Ascending aorta (tissue), 2 donors: ENCODE measurements at regions not wholly inside any gene's neighbourhood (a gene's known extent, or its start where the extent isn't known, plus 50 kb on each side); places are given as distances from the start of the nearest gene placed in this dataset.

Experiments used
- DNase-seq, 2 donors: peaks; one replicate each; pipeline ENCODE4 v3.0.0-alpha.2; 2019; ENCODE audit warnings: low spot score in 2 of 2
- H3K27ac ChIP-seq, 2 donors: fragments of 200-600 bp; sonication (generic); one replicate each; pipeline ENCODE4 v1.5.1; 2016 to 2017; ENCODE audit warnings: mild to moderate bottlenecking in 1 of 2
- H3K27me3 ChIP-seq: fragments of 200-600 bp; sonication (generic); one replicate; pipeline ENCODE4 v1.5.1; 2017
- H3K36me3 ChIP-seq, 2 donors: fragments of 200-600 bp; sonication (generic); one replicate each; pipeline ENCODE4 v1.5.1; 2016
- H3K4me1 ChIP-seq, 2 donors: fragments of 200-600 bp; sonication (generic); one replicate each; pipeline ENCODE4 v1.5.1; 2016 to 2017; ENCODE audit warnings: mild to moderate bottlenecking in 1 of 2
- H3K4me3 ChIP-seq, 2 donors: fragments of 200-600 bp; sonication (generic); one replicate each; pipeline ENCODE4 v1.5.1; 2016 to 2017; ENCODE audit warnings: mild to moderate bottlenecking in 1 of 2
- H3K9me3 ChIP-seq, 2 donors: fragments of 200-600 bp; sonication (generic); one replicate each; pipeline ENCODE4 v1.5.1; 2016
- intact Hi-C: fragments of 100-400 bp; cut with DNase I; formaldehyde crosslinking; loops from one replicate; pipeline ENCODE4 v1.15.1; 2023
- TF ChIP-seq, protein P1 (sequence below), 3 experiments: fragments of 200-600 bp in 2 of 3; fragments of 450-650 bp in 1 of 3; sonication (generic) in 2 of 3; IDR thresholded peaks; one replicate each; pipeline ENCODE4 v1.5.1; 2016 to 2019; ENCODE audit warnings: antibody characterized with exemption in 3 of 3, mild to moderate bottlenecking in 1 of 3, moderate library complexity in 1 of 3

DNA sequence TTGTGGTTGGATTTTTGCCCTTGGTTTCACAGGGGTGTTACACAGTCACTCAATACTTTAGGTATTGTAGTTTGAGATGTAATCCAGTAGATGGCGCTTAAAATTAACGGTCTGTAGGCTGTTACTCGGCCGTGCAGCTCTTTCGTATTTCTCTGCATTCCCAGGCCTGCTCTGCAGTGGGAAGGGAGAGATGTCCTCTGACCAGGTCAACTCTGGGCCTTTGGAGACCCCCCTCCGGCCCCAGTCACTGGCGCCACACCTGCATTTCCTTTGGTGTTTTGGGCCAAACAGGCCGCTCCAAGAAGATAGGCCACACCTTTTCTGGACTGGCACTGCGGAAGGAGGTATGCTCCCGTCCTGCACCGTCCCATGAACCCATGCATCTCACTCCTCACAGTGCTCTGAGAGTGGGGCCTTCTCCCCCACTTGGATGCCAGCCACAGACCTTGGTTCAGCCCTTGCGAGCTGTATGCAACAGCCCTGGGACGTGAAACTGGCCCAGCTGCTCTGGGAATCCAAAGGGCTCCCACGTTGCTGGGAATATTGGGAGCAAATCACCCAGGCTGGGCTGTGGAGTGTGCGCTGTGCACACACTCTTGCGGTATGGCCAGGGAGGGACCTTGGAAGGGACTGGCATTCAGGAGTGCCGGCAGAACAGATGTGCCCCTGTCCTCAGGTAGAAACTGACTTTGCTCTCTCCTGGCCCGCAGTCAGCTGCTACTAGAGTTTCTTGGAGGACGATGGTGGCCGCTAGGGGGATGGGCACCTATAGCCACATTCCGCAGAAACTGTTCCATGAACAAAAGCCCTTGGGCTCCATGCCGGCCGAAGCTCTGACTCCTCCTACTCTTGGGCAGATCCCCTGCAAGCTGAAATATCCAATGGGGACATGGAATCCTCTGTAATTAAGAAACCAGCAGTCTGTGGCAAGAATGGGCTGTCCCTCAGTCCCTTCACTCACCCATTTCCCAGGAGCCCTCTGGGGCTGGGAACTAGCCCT lies 410.5 kb upstream of the CADM2 start:
- Histone ChIP-seq H3K4me1 (no peaks in the 10 kb centered on the region), H3K36me3 (no peaks in the 10 kb centered on the region), H3K9me3 (no peaks in the 10 kb centered on the region), H3K27ac (no peak overlapping the region), H3K27me3 (no peaks in the 10 kb centered on the region), H3K4me3 (peak overlapping the region in 1 of 2 donors; percentile 1)
- intact Hi-C loops, result loop anchor here (5.0 kb wide), 1 partner anchor 1029 kb away; no protein-coding TSS in a partner anchor
- no peak for DNase-seq
- TF ChIP-seq, protein P1, sequence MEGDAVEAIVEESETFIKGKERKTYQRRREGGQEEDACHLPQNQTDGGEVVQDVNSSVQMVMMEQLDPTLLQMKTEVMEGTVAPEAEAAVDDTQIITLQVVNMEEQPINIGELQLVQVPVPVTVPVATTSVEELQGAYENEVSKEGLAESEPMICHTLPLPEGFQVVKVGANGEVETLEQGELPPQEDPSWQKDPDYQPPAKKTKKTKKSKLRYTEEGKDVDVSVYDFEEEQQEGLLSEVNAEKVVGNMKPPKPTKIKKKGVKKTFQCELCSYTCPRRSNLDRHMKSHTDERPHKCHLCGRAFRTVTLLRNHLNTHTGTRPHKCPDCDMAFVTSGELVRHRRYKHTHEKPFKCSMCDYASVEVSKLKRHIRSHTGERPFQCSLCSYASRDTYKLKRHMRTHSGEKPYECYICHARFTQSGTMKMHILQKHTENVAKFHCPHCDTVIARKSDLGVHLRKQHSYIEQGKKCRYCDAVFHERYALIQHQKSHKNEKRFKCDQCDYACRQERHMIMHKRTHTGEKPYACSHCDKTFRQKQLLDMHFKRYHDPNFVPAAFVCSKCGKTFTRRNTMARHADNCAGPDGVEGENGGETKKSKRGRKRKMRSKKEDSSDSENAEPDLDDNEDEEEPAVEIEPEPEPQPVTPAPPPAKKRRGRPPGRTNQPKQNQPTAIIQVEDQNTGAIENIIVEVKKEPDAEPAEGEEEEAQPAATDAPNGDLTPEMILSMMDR (IDR thresholded peaks at IDR 0.05), result peak in 2 of 3 experiments; percentile 19 to 41

DNA sequence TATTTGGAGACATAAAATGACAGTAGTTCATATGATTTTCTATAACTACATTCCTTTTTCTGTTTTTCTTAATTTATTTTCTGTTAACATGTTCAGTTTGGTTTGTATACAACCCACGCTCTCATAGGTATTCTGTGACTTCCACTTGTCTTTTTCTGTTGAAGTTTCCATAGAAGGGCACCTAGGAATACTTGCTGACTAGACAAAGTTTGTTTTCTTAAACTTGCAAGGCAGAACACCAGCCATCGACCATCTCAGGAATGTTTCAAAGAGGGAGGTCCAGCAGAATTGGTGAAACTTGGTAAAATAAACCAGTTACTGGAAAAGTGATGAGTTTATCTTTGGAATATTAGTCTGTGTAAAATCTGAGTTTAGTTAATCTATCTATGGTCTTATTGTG lies 403.2 kb upstream of the CADM2 start:
- no peaks in the 10 kb centered on the region for H3K4me1 ChIP-seq
- TF ChIP-seq, protein P1 (IDR thresholded peaks at IDR 0.05), result no peak
- intact Hi-C loops, result no loop called here
- H3K4me3 ChIP-seq, result no peak overlapping the region
- H3K9me3 ChIP-seq, result no peaks in the 10 kb centered on the region
- H3K27me3 ChIP-seq, result no peaks in the 10 kb centered on the region
- DNase-seq, result no peak
- H3K27ac ChIP-seq, result no peak overlapping the region
- no peaks in the 10 kb centered on the region for H3K36me3 ChIP-seq

DNA sequence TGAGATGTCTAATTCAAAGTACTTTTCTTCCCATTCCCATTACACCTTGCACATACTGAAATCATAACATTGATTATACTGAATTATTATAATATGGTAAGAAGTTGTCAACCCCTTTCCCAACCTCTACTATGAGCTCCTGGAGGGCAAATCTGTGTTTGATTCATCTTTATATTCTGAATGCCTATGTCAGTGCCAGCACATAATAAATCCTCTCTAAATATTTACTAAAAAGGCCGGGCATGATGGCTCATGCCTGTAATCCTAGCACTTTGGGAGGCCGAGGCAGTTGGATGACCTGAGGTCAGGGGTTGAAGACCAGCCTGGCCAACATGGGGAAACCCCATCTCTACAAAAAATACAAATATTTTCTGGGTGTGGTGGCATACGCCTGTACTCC lies 392.5 kb upstream of the CADM2 start:
- Histone ChIP-seq H3K36me3 (no peaks in the 10 kb centered on the region), H3K4me3 (no peak overlapping the region), H3K4me1 (no peaks in the 10 kb centered on the region), H3K9me3 (no peaks in the 10 kb centered on the region), H3K27me3 (no peaks in the 10 kb centered on the region), H3K27ac (no peak overlapping the region)
- intact Hi-C loops, result no loop called here
- no peak for DNase-seq
- TF ChIP-seq, protein P1 (IDR thresholded peaks at IDR 0.05), result no peak

DNA sequence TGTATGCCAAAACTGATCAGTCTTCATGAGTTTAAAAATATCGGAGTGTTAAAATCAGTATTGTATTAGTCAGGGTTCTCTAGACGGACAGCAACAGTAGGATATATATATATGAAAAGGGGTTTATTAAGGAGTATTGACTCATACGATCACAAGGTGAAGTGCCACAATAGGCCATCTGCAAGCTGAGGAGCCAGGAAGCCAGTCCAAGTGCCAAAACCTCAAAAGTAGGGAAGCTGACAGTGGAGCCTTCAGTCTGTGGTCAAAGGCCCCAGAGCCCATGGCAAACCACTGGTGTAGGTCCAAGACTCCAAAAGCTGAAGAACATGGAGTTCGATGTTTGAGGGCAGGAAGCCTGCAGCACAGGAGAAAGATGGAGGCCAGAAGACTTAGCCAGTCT lies 391.0 kb upstream of the CADM2 start:
- DNase-seq, result no peak
- no peaks in the 10 kb centered on the region for H3K36me3 ChIP-seq
- TF ChIP-seq, protein P1 (IDR thresholded peaks at IDR 0.05), result no peak
- no peak overlapping the region for H3K4me3 ChIP-seq
- intact Hi-C loops, result no loop called here
- H3K9me3 ChIP-seq, result no peaks in the 10 kb centered on the region
- H3K27ac ChIP-seq, result no peak overlapping the region
- H3K4me1 ChIP-seq, result no peaks in the 10 kb centered on the region
- no peaks in the 10 kb centered on the region for H3K27me3 ChIP-seq

DNA sequence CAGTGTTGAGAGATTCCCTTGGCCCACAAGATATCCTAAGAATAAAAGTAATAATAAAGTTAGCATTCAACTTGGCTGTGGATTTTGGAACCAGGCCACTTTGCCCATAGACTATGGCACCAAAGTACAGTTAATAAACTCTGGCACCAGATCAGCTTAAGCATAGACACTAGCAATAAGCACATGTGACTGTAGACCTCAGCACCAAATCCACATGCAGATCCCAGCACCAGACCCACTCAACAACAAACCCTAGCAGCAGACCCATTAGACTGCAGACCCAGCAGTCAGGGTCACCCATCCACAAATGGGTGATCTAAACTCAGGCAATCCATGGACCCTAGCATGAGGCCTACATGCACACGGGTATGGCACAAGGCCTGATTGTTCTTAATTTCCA lies 384.8 kb upstream of the CADM2 start:
- no peak for DNase-seq
- H3K9me3 ChIP-seq, result no peaks in the 10 kb centered on the region
- TF ChIP-seq, protein P1 (IDR thresholded peaks at IDR 0.05), result no peak
- H3K4me3 ChIP-seq, result no peak overlapping the region
- H3K27ac ChIP-seq, result no peak overlapping the region
- H3K36me3 ChIP-seq, result no peaks in the 10 kb centered on the region
- no peaks in the 10 kb centered on the region for H3K27me3 ChIP-seq
- H3K4me1 ChIP-seq, result no peaks in the 10 kb centered on the region
- intact Hi-C loops, result no loop called here
